ENCODE measurements at regions not wholly inside any gene's neighbourhood (a gene's known extent, or its start where the extent isn't known, plus 50 kb on each side); places are given as distances from the start of the nearest gene placed in this dataset.
A peak's percentile ranks its signal among the peaks of the same experiment; 100 is the strongest.

GRCh38 chr6:167553736-167554119, 228.8 kb downstream of the TTLL2 start (continued):
- no peak for TF ChIP-seq ARID5B (CRISPR knock-in tag; IDR thresholded peaks at IDR 0.05)

DNA sequence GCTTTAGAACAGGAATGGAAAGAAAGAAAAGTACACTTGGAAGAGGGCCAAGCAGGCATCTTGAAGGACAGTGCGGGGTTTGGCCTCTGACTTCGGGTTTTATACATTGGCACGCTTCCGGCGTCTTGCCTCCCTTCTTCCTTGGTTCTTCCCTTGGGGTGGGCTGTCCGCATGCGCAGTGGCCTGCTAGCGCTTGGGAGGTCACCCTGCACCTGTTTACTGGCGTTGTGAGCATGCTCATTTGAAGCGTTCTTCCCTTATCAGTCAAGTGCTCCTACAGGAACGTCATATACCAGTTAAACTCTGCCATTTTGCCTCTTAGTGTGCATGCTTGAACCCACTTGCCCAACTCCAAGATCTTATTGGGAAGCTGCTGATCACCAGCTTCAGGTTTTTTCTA, 230.0 kb downstream of the TTLL2 start:
- Histone ChIP-seq H3K27ac (ENCODE audit: extremely low read length, insufficient read depth, low read length) (no peak overlapping the region), H3K36me3 (replicated peaks in 1 of 2; ENCODE audit: control insufficient read depth in 1 of 2, insufficient read depth in 2 of 2, low read length in 2 of 2) (no peaks in the 10 kb centered on the region), H3K4me3 (replicated peaks in 1 of 3; ENCODE audit: insufficient read depth in 1 of 3, low read depth in 2 of 3, low read length in 3 of 3) (no peak overlapping the region), H3K9me3 (ENCODE audit: low read length) (no peaks in the 10 kb centered on the region), H3K9ac (ENCODE audit: insufficient read depth, low read depth, low read length) (no peak overlapping the region), H3K4me2 (ENCODE audit: low read depth, low read length) (no peak overlapping the region), H3K27me3 (ENCODE audit: control insufficient read depth in 1 of 2, insufficient read depth in 2 of 2, low read length in 2 of 2) (peaks cover 5 to 6% of the 10 kb centered on the region in 2 experiments; a peak in 3 of 5 replicates), H3K79me2 (ENCODE audit: insufficient read depth, low read length) (no peaks in the 10 kb centered on the region), H3K4me1 (ENCODE audit: insufficient read depth, low read length) (peaks cover 64% of the 10 kb centered on the region), H4K20me1 (ENCODE audit: insufficient read depth, low read length) (no peaks in the 10 kb centered on the region), H2AFZ (ENCODE audit: low read length) (no peak overlapping the region)
- in situ Hi-C loops (cut with HindIII; ENCODE audit: extremely low pct_ligation_motif_present, low pct_unique_long_range_greater_than_20kb), result no loop called here
- intact Hi-C loops (cut with micrococcal nuclease; ENCODE audit: unreplicated experiment), result loop anchor here (5.0 kb wide), 1 partner anchor 182 kb away; no protein-coding TSS in a partner anchor
- DNase-seq (ENCODE audit: low spot score), result no peak
- no TSS peak for BruUV-seq (replicated peaks)
- 63% methylated on average over 11 of the region's 11 CpGs for WGBS (ENCODE audit: low lambda C conversion rate)
- ChIA-PET CTCF (ENCODE audit: low intra/inter-chr PET ratio, low total read pairs) (no interaction called here), POLR2A (no interaction called here)
- no peak for FAIRE-seq
- no peak for ATAC-seq
- no peak for TF ChIP-seq ZNF761 (CRISPR knock-in tag; conservative IDR thresholded peaks at IDR 0.05)
- TF ChIP-seq, protein P1, sequence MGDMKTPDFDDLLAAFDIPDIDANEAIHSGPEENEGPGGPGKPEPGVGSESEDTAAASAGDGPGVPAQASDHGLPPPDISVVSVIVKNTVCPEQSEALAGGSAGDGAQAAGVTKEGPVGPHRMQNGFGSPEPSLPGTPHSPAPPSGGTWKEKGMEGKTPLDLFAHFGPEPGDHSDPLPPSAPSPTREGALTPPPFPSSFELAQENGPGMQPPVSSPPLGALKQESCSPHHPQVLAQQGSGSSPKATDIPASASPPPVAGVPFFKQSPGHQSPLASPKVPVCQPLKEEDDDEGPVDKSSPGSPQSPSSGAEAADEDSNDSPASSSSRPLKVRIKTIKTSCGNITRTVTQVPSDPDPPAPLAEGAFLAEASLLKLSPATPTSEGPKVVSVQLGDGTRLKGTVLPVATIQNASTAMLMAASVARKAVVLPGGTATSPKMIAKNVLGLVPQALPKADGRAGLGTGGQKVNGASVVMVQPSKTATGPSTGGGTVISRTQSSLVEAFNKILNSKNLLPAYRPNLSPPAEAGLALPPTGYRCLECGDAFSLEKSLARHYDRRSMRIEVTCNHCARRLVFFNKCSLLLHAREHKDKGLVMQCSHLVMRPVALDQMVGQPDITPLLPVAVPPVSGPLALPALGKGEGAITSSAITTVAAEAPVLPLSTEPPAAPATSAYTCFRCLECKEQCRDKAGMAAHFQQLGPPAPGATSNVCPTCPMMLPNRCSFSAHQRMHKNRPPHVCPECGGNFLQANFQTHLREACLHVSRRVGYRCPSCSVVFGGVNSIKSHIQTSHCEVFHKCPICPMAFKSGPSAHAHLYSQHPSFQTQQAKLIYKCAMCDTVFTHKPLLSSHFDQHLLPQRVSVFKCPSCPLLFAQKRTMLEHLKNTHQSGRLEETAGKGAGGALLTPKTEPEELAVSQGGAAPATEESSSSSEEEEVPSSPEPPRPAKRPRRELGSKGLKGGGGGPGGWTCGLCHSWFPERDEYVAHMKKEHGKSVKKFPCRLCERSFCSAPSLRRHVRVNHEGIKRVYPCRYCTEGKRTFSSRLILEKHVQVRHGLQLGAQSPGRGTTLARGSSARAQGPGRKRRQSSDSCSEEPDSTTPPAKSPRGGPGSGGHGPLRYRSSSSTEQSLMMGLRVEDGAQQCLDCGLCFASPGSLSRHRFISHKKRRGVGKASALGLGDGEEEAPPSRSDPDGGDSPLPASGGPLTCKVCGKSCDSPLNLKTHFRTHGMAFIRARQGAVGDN (CRISPR knock-in tag; IDR thresholded peaks at IDR 0.05), result peak; percentile 27; the same call in 1 of the 2 replicates
